H1 (cell line): ENCODE measurements at regions not wholly inside any gene's neighbourhood (a gene's known extent, or its start where the extent isn't known, plus 50 kb on each side); places are given as distances from the start of the nearest gene placed in this dataset.

ENCODE experiments used
- CTCF ChIA-PET: fragments of 300-600 bp; sonication (Branson Sonifier 250); formaldehyde crosslinking; loops from one replicate; lab custom pipeline; 2021; ENCODE audit not compliant: partially characterized antibody; lab: Charles Lee
- POLR2A ChIA-PET: fragments of 300-600 bp; sonication (Branson Sonifier 250); formaldehyde crosslinking; loops from one replicate; lab custom pipeline; 2021; ENCODE audit warnings: inconsistent platforms; ENCODE audit not compliant: partially characterized antibody; lab: Charles Lee
- DNase-seq, 2 experiments: peaks; one replicate each; pipeline versions ENCODE4 v3.0.0 to v3.0.0-alpha.2; 2010 to 2022; ENCODE audit warnings: low spot score in 2 of 2, low read depth in 1 of 2, mixed read lengths in 1 of 2
- FAIRE-seq: peaks from 2 replicates; lab custom pipeline; 2011; peaks lifted over from hg19 to GRCh38; lab: Jason Lieb, UNC
- H2AFZ ChIP-seq: 2 replicates; pipeline ENCODE4 v1.8.1; 2012; ENCODE audit warnings: low read length, inconsistent platforms
- H2AK5ac ChIP-seq: 2 replicates; pipeline ENCODE4 v1.6.1; 2013; ENCODE audit warnings: low read depth, low read length
- H2BK120ac ChIP-seq: replicated peaks from 2 replicates; pipeline ENCODE3; 2013; ENCODE audit warnings: low read depth, low read length, inconsistent platforms
- H2BK12ac ChIP-seq: 2 replicates; pipeline ENCODE4 v1.6.1; 2013; ENCODE audit warnings: low read depth, low read length
- H2BK15ac ChIP-seq: 2 replicates; pipeline ENCODE4 v1.6.1; 2013; ENCODE audit warnings: low read length
- H2BK20ac ChIP-seq: 2 replicates; pipeline ENCODE4 v1.6.1; 2013; ENCODE audit warnings: low read length
- H2BK5ac ChIP-seq: 2 replicates; pipeline ENCODE4 v1.6.1; 2013; ENCODE audit warnings: low read depth, low read length
- H3K14ac ChIP-seq: 2 replicates; pipeline ENCODE4 v1.6.1; 2013; ENCODE audit warnings: inconsistent platforms; ENCODE audit not compliant: insufficient read length
- H3K18ac ChIP-seq: 2 replicates; pipeline ENCODE4 v1.6.1; 2013; ENCODE audit warnings: low read length; ENCODE audit errors: extremely low read depth
- H3K23ac ChIP-seq: 2 replicates; pipeline ENCODE4 v1.6.1; 2013; ENCODE audit warnings: inconsistent platforms; ENCODE audit not compliant: insufficient read length
- H3K23me2 ChIP-seq: 2 replicates; pipeline ENCODE4 v1.6.1; 2013; ENCODE audit warnings: low read depth, low read length
- H3K27ac ChIP-seq: 2 replicates; pipeline ENCODE4 v1.6.1; 2011; ENCODE audit warnings: low read depth, low read length, inconsistent platforms
- H3K27me3 ChIP-seq, 4 experiments: replicated peaks in 1 of 4; 1 replicate in 1 of 4; 2 replicates in 3 of 4; pipeline versions ENCODE4 v1.6.1 to v1.8.1; 2011 to 2013; ENCODE audit warnings: low read length in 3 of 4, mild to moderate bottlenecking in 3 of 4, inconsistent platforms in 2 of 4, mixed read lengths in 2 of 4, moderate library complexity in 1 of 4; ENCODE audit not compliant: control insufficient read depth in 3 of 4, insufficient read depth in 3 of 4; ENCODE audit errors: extremely low read depth in 1 of 4
- H3K36me3 ChIP-seq, 4 experiments: 2 replicates each; pipeline versions ENCODE4 v1.6.1 to v1.8.1; 2011 to 2013; ENCODE audit warnings: mild to moderate bottlenecking in 4 of 4, low read length in 3 of 4, moderate library complexity in 2 of 4, control low read depth in 1 of 4, inconsistent platforms in 1 of 4; ENCODE audit not compliant: insufficient read depth in 4 of 4, control insufficient read depth in 2 of 4
- H3K4ac ChIP-seq: replicated peaks from 2 replicates; pipeline ENCODE3; 2013; ENCODE audit warnings: low read length, low read depth, mixed read lengths, inconsistent platforms; ENCODE audit not compliant: insufficient read length
- H3K4me1 ChIP-seq, 4 experiments: replicated peaks in 1 of 4; 1 replicate in 1 of 4; 2 replicates in 3 of 4; pipeline versions ENCODE4 v1.6.1 to v1.8.1; 2011 to 2013; ENCODE audit warnings: low read length in 3 of 4, inconsistent platforms in 2 of 4, mixed read lengths in 1 of 4; ENCODE audit not compliant: insufficient read depth in 4 of 4, control insufficient read depth in 3 of 4
- H3K4me2 ChIP-seq, 2 experiments: 2 replicates each; pipeline versions ENCODE4 v1.6.1 to v1.8.1; 2011 to 2013; ENCODE audit warnings: low read depth in 2 of 2, low read length in 2 of 2, control low read depth in 1 of 2, inconsistent platforms in 1 of 2, mild to moderate bottlenecking in 1 of 2; ENCODE audit not compliant: insufficient read depth in 1 of 2
- H3K4me3 ChIP-seq, 4 experiments: fragments of 200-600, 300-600 bp in 1 of 4; sonication (generic), shearing (Covaris generic), sonication (Bioruptor Twin) in 1 of 4; 2 replicates each; pipeline versions ENCODE4 v1.5.1 to v1.8.1; 2011 to 2016; ENCODE audit warnings: low read length in 4 of 4, low read depth in 3 of 4, control low read depth in 2 of 4, inconsistent platforms in 2 of 4, mild to moderate bottlenecking in 2 of 4, mixed read lengths in 1 of 4, moderate library complexity in 1 of 4; ENCODE audit not compliant: insufficient read depth in 2 of 4; ENCODE audit errors: extremely low read depth in 1 of 4
- H3K56ac ChIP-seq: replicated peaks from 2 replicates; pipeline ENCODE3; 2013; ENCODE audit warnings: low read depth, mild to moderate bottlenecking, mixed read lengths, low read length, inconsistent platforms; ENCODE audit not compliant: insufficient read length
- H3K79me1 ChIP-seq: 2 replicates; pipeline ENCODE4 v1.6.1; 2013; ENCODE audit warnings: low read depth, low read length, control low read depth
- H3K79me2 ChIP-seq, 2 experiments: 2 replicates each; pipeline versions ENCODE4 v1.6.1 to v1.8.1; 2012 to 2013; ENCODE audit warnings: low read length in 2 of 2, mild to moderate bottlenecking in 2 of 2, inconsistent platforms in 1 of 2; ENCODE audit not compliant: insufficient read depth in 2 of 2, control insufficient read depth in 1 of 2
- H3K9ac ChIP-seq, 4 experiments: replicated peaks in 1 of 4; 1 replicate in 1 of 4; 2 replicates in 3 of 4; pipeline versions ENCODE4 v1.6.1 to v1.8.1; 2011 to 2013; ENCODE audit warnings: low read depth in 3 of 4, low read length in 3 of 4, control low read depth in 2 of 4, mild to moderate bottlenecking in 2 of 4, moderate library complexity in 2 of 4, inconsistent platforms in 1 of 4; ENCODE audit errors: extremely low read depth in 1 of 4
- H3K9me3 ChIP-seq, 2 experiments: 2 replicates each; pipeline versions ENCODE4 v1.6.1 to v1.8.1; 2012 to 2013; ENCODE audit warnings: mild to moderate bottlenecking in 2 of 2, moderate library complexity in 2 of 2, control low read depth in 1 of 2, inconsistent platforms in 1 of 2, low read depth in 1 of 2, low read length in 1 of 2, mixed read lengths in 1 of 2; ENCODE audit not compliant: insufficient read depth in 2 of 2
- H4K20me1 ChIP-seq, 2 experiments: replicated peaks in 1 of 2; 2 replicates each; pipeline versions ENCODE3 to v1.8.1; 2011 to 2013; ENCODE audit warnings: inconsistent platforms in 2 of 2, low read length in 2 of 2, mild to moderate bottlenecking in 1 of 2; ENCODE audit not compliant: insufficient read depth in 2 of 2, control insufficient read depth in 1 of 2
- H4K5ac ChIP-seq: 2 replicates; pipeline ENCODE4 v1.6.1; 2013; ENCODE audit warnings: low read length, low read depth, mixed read lengths, inconsistent platforms; ENCODE audit not compliant: insufficient read length
- H4K8ac ChIP-seq: 2 replicates; pipeline ENCODE4 v1.8.0; 2013; ENCODE audit warnings: mild to moderate bottlenecking, moderate library complexity, low read length, inconsistent platforms; ENCODE audit not compliant: insufficient read depth; ENCODE audit errors: extremely low read depth
- H4K91ac ChIP-seq: replicated peaks from 2 replicates; pipeline ENCODE3; 2013; ENCODE audit warnings: low read length, mixed read lengths, inconsistent platforms; ENCODE audit not compliant: insufficient read length
- KDM1A ChIP-seq: fragments of 200-600, 300-600 bp; sonication (generic); IDR thresholded peaks from 2 replicates; pipeline ENCODE4 v1.7.1; 2016; ENCODE audit warnings: mild to moderate bottlenecking, low read length, borderline replicate concordance
- MAFK ChIP-seq: IDR thresholded peaks from 2 replicates; pipeline ENCODE4 v1.6.1; 2012; ENCODE audit warnings: low read depth, mild to moderate bottlenecking, improper control_type of control experiment, low read length
- POLR2AphosphoS5 ChIP-seq: IDR thresholded peaks from 2 replicates; pipeline ENCODE4 v1.6.1; 2011; ENCODE audit warnings: low read depth, low read length
- SIRT6 ChIP-seq: IDR thresholded peaks from one replicate; pipeline ENCODE4 v1.7.1; 2012; ENCODE audit warnings: low read length, inconsistent platforms
- ZNF274 ChIP-seq: IDR thresholded peaks from 2 replicates; pipeline ENCODE4 v1.7.0; 2012; ENCODE audit warnings: low read length, borderline replicate concordance; ENCODE audit errors: extremely low read depth
- WGBS, 2 experiments: shearing (Covaris generic) in 1 of 2; methylation state at CpG; one replicate each; pipeline versions ENCODE4 v1.1.6 to v1.1.7; 2013 to 2015; ENCODE audit warnings: low lambda C conversion rate in 2 of 2, mixed read lengths in 2 of 2, inconsistent platforms in 1 of 2, low coverage in 1 of 2, missing lambda C conversion rate in 1 of 2; ENCODE audit not compliant: insufficient replicate concordance in 2 of 2, insufficient coverage in 1 of 2, insufficient read length in 1 of 2; ENCODE audit errors: extremely low coverage in 1 of 2, missing lambda C conversion rate in 1 of 2; 5-methylcytosine and 5-hydroxymethylcytosine counted together

GRCh38 chr12:88725592-88726143, 145.4 kb upstream of the KITLG start:
- H2BK12ac ChIP-seq: no peak overlapping the region
- no peak overlapping the region for H3K14ac ChIP-seq
- no peak overlapping the region for H3K23ac ChIP-seq
- no peak overlapping the region for H3K9ac ChIP-seq
- WGBS, 2 experiments: 87% methylated on average over 1 of the region's 1 CpG; no CpG with 5 or more reads in 1 of the 2 experiments
- no peaks in the 10 kb centered on the region for H3K4me1 ChIP-seq
- no peaks in the 10 kb centered on the region for H3K79me1 ChIP-seq
- no peak overlapping the region for H2AFZ ChIP-seq
- H4K5ac ChIP-seq: no peak overlapping the region
- H4K8ac ChIP-seq: no peak overlapping the region
- no peaks in the 10 kb centered on the region for H3K9me3 ChIP-seq
- no peak for DNase-seq
- no peak for TF ChIP-seq MAFK
- TF ChIP-seq POLR2AphosphoS5: no peak
- TF ChIP-seq KDM1A: no peak
- no peak for TF ChIP-seq ZNF274
- no peak for TF ChIP-seq SIRT6
- H3K56ac ChIP-seq: no peak overlapping the region
- H4K91ac ChIP-seq: no peak overlapping the region
- H3K23me2 ChIP-seq: no peaks in the 10 kb centered on the region; the same call in 1 of the 2 replicates
- H2BK120ac ChIP-seq: no peak overlapping the region
- no peak overlapping the region for H2AK5ac ChIP-seq
- no peaks in the 10 kb centered on the region for H3K79me2 ChIP-seq
- no peaks in the 10 kb centered on the region for H3K36me3 ChIP-seq
- ChIA-PET CTCF (interaction anchor here (0.6 to 0.8 kb wide), 2 partner anchors 14 to 110 kb away, joined by 3 read pairs; no protein-coding TSS in a partner anchor), POLR2A (no interaction called here)
- no peaks in the 10 kb centered on the region for H4K20me1 ChIP-seq
- no peak overlapping the region for H3K4me3 ChIP-seq
- no peak overlapping the region for H3K27ac ChIP-seq
- H3K4me2 ChIP-seq: no peak overlapping the region
- H2BK20ac ChIP-seq: no peak overlapping the region
- FAIRE-seq: no peak
- no peaks in the 10 kb centered on the region for H3K27me3 ChIP-seq
- no peak overlapping the region for H3K18ac ChIP-seq
- H2BK15ac ChIP-seq: no peak overlapping the region
- H2BK5ac ChIP-seq: no peak overlapping the region
- no peak overlapping the region for H3K4ac ChIP-seq
